Epithelial cell of proximal tubule (primary cell): ENCODE measurements at regions not wholly inside any gene's neighbourhood (a gene's known extent, or its start where the extent isn't known, plus 50 kb on each side); places are given as distances from the start of the nearest gene placed in this dataset.

ENCODE experiments used
- DNase-seq: peaks from one replicate; pipeline ENCODE4 v3.0.0-alpha.2; 2011; ENCODE audit warnings: low read depth
- H3K4me3 ChIP-seq: 2 replicates; pipeline ENCODE4 v1.5.1; 2011; ENCODE audit warnings: low read depth, mild to moderate bottlenecking, low read length
- TF ChIP-seq, protein P1 (sequence below): conservative IDR thresholded peaks from 2 replicates; pipeline ENCODE4 v1.5.1; 2012; ENCODE audit warnings: low read depth, mild to moderate bottlenecking, low read length

DNA sequence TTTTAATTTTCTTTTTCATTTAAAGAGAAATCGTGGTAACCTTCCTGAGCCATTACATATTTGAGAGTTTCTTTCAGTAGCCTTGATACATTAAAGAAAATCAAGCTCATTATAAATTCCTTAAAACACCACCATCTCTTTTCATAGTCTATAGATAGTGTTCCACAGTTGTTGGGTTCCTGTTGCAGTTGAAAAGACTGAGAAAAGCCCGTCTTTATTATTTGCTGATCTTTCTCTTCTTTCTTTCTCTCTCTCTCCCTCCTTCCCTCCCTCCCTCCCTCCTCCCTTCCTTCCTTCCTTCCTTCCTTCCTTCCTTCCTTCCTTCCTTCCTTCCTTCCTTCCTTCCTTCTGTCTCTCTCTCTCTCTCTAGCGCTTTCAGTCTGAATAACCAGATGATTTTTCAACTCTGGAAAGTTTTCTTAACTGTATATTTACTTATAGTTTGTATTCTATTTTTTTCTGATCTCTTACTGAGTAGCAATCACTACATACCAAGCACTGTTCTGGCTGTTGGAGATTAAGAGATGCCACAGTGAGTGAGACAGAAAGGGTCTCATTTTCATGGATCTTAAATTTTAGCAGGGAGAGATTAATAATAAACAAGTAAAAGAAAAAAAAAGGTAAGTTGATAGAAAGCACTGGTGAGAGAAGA lies 157.5 kb downstream of the TINAG start:
- no peak overlapping the region for H3K4me3 ChIP-seq
- TF ChIP-seq, protein P1, sequence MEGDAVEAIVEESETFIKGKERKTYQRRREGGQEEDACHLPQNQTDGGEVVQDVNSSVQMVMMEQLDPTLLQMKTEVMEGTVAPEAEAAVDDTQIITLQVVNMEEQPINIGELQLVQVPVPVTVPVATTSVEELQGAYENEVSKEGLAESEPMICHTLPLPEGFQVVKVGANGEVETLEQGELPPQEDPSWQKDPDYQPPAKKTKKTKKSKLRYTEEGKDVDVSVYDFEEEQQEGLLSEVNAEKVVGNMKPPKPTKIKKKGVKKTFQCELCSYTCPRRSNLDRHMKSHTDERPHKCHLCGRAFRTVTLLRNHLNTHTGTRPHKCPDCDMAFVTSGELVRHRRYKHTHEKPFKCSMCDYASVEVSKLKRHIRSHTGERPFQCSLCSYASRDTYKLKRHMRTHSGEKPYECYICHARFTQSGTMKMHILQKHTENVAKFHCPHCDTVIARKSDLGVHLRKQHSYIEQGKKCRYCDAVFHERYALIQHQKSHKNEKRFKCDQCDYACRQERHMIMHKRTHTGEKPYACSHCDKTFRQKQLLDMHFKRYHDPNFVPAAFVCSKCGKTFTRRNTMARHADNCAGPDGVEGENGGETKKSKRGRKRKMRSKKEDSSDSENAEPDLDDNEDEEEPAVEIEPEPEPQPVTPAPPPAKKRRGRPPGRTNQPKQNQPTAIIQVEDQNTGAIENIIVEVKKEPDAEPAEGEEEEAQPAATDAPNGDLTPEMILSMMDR = no peak

DNA sequence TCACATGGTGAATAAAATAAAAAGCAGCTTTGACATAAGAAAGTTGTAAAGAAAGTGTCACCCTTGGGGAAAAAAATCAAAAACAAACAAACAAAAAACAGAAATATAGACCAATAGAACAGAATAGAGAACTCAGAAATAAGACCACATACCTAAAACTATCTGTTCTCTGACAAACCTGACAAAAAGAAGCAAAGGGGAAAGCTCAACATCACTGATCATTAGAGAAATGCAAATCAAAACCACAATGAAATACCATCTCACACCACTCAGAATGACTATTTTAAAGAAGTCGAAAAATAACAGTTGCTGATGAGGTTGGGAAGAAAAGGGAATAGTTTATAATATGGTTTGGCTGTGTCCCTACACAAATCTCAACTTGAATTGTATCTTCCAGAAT lies 159.1 kb downstream of the TINAG start:
- TF ChIP-seq, protein P1 = no peak
- DNase-seq = no peak
- no peak overlapping the region for H3K4me3 ChIP-seq

More for the DNA sequence above, 157.5 kb downstream of the TINAG start:
- no peak for DNase-seq

DNA sequence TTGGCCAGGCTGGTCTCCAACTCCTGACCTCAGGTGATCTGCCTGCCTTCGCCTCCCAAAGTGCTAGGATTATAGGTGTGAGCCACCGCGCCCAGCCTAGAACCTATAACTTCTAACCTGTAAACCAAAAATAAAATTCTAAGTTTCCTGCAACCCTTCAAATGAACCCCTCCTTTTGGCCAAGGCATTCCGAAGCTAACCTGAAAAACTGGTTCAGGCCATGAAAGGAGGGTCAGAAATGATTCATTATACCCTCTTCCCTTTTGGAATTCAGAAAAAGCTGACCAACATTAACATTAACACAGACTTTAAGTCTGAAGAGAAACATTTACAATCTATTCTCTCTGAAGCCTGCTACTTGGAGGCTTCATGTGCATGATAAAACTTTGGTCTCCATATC lies 165.1 kb downstream of the TINAG start:
- DNase-seq = no peak
- no peak overlapping the region for H3K4me3 ChIP-seq
- TF ChIP-seq, protein P1 = no peak

DNA sequence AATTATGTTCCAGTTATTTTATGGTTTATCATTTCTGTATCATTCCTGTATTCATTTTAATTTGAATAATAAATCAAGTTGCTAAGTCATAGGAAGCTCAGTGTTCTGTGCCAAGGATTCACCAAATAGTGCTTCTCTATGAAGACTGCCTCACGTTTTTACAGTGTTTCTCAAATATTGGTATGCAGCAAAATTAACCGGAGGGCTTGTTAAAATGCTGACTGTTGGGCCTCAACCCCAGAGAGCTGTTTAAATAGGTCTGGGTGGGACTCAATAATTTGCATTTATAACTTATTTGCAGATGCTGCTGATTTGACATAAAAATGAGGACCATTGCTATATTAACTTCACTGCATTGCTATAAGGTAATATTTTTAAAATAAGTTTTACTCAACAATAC lies 166.7 kb downstream of the TINAG start:
- TF ChIP-seq, protein P1 = no peak
- no peak for DNase-seq
- H3K4me3 ChIP-seq = no peak overlapping the region

GRCh38 chr6:54481091-54481490 lies 172.8 kb downstream of the TINAG start:
- TF ChIP-seq, protein P1 = no peak
- no peak for DNase-seq
- no peak overlapping the region for H3K4me3 ChIP-seq

DNA sequence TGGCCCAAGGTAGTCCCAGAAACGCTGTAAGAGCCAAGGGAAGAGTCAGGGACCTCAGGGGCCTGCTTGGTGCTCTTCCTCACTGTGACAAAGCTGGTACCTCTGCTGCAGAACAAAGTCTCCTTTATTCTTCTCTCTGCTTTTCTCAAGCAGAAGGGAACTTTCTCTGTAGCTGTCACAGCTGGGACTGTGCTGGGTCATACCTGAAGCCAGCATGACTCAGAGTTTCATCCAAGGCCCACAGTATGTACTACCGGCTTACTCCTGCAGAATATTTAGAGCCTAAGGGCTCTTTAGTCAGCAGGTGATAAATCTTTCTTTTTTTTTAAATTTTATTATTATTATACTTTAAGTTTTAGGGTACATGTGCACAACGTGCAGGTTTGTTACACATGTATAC lies 183.2 kb downstream of the TINAG start:
- TF ChIP-seq, protein P1 = no peak
- peak; percentile 13 for DNase-seq
- no peak overlapping the region for H3K4me3 ChIP-seq

GRCh38 chr6:54493138-54493537 lies 184.9 kb downstream of the TINAG start:
- TF ChIP-seq, protein P1 = no peak
- H3K4me3 ChIP-seq = no peak overlapping the region
- DNase-seq = peak; percentile 45
